Fibroblast of lung (primary cell): ENCODE measurements at regions not wholly inside any gene's neighbourhood (a gene's known extent, or its start where the extent isn't known, plus 50 kb on each side); places are given as distances from the start of the nearest gene placed in this dataset.

Source experiments
- DNase-seq, 2 donors: peaks; one replicate each; pipeline versions ENCODE4 v3.0.0 to v3.0.0-alpha.2; 2010; ENCODE audit warnings: low read depth in 2 of 2
- H2AFZ ChIP-seq: 2 replicates; pipeline ENCODE4 v1.5.1; 2012; ENCODE audit warnings: low read length, control low read depth, inconsistent platforms
- H3K27ac ChIP-seq: 2 replicates; pipeline ENCODE4 v1.5.1; 2011; ENCODE audit warnings: low read length, control low read depth; ENCODE audit not compliant: insufficient read depth
- H3K27me3 ChIP-seq: 2 replicates; pipeline ENCODE4 v1.5.1; 2011; ENCODE audit warnings: mild to moderate bottlenecking, low read length; ENCODE audit not compliant: control insufficient read depth, insufficient read depth
- H3K36me3 ChIP-seq: 2 replicates; pipeline ENCODE4 v1.5.1; 2011; ENCODE audit warnings: low read length; ENCODE audit not compliant: control insufficient read depth, insufficient read depth
- H3K4me1 ChIP-seq: 2 replicates; pipeline ENCODE4 v1.5.1; 2011; ENCODE audit warnings: low read length; ENCODE audit not compliant: control insufficient read depth, insufficient read depth; ENCODE audit errors: extremely low read depth
- H3K4me2 ChIP-seq: 2 replicates; pipeline ENCODE4 v1.5.1; 2011; ENCODE audit warnings: low read length, control low read depth; ENCODE audit not compliant: insufficient read depth; ENCODE audit errors: extremely low read depth
- H3K4me3 ChIP-seq, 4 experiments: fragments of 200-600 bp in 1 of 4; sonication (generic) in 1 of 4; replicated peaks in 1 of 4; 2 replicates each; pipeline ENCODE4 v1.5.1; 2011 to 2016; ENCODE audit warnings: low read length in 4 of 4, low read depth in 3 of 4, mild to moderate bottlenecking in 3 of 4, control low read depth in 2 of 4, inconsistent platforms in 1 of 4, mixed read lengths in 1 of 4; ENCODE audit not compliant: insufficient read depth in 1 of 4; ENCODE audit errors: control extremely low read depth in 1 of 4
- H3K79me2 ChIP-seq: 2 replicates; pipeline ENCODE4 v1.5.1; 2012; ENCODE audit warnings: mild to moderate bottlenecking, low read length, inconsistent platforms; ENCODE audit not compliant: control insufficient read depth, insufficient read depth
- H3K9ac ChIP-seq: 2 replicates; pipeline ENCODE4 v1.5.1; 2011; ENCODE audit warnings: mild to moderate bottlenecking, low read length, control low read depth; ENCODE audit not compliant: insufficient read depth
- H3K9me3 ChIP-seq: 2 replicates; pipeline ENCODE4 v1.5.1; 2012; ENCODE audit warnings: low read depth, low read length; ENCODE audit not compliant: control insufficient read depth, insufficient read depth
- H4K20me1 ChIP-seq: 2 replicates; pipeline ENCODE4 v1.5.1; 2011; ENCODE audit warnings: low read length; ENCODE audit not compliant: control insufficient read depth, insufficient read depth; ENCODE audit errors: extremely low read depth
- EZH2 ChIP-seq: IDR thresholded peaks from 2 replicates; pipeline ENCODE4 v1.5.1; 2012; ENCODE audit warnings: low read length, control low read depth, mild to moderate bottlenecking; ENCODE audit errors: missing control alignments
- TF ChIP-seq, protein P1 (sequence below), 2 donors: IDR thresholded peaks in 1 of 2; conservative IDR thresholded peaks in 1 of 2; 1 replicate in 1 of 2; 2 replicates in 1 of 2; pipeline ENCODE4 v1.5.1; 2011 to 2012; ENCODE audit warnings: low read length in 2 of 2, control low read depth in 1 of 2, inconsistent platforms in 1 of 2, low read depth in 1 of 2, mild to moderate bottlenecking in 1 of 2

DNA sequence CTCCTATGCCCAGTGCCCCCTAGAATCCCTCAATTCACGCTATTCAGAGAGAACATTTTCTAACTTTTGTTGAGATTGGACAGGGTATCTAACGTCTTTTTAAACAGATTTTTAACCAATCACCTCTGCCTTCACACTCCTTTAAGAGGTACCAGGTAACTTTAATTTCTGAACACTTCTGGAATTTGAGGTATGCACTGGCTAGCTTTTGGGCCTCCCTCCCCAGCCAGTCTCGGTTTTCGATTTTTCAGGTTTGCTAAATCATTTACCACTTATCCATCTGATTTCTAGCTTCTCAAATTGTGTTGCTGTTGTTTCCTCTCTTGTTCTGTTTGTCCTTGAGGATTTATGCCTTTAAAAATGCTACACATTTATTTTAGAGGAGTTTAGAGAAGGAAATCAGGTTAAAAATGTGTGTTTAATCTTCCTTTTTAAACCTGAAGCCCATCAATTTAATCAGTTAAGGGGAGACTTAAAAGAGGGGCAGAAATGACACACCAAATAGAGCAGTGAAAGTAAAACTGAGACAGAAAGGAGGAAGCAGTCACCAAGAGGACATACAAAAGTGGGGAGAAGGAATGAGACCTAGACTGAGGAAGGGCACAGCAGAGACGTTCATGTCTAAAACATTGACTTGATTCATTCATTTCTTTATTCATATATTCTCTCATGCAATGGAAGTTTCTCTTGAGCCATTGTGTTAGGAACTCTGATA is 139.6 kb upstream of the HTR2A start:
- Histone ChIP-seq H3K9me3 (no peaks in the 10 kb centered on the region), H4K20me1 (no peaks in the 10 kb centered on the region), H3K27me3 (no peaks in the 10 kb centered on the region), H2AFZ (no peak overlapping the region), H3K9ac (no peak overlapping the region), H3K4me1 (no peaks in the 10 kb centered on the region), H3K27ac (no peak overlapping the region), H3K36me3 (no peaks in the 10 kb centered on the region), H3K4me2 (no peak overlapping the region), H3K79me2 (no peaks in the 10 kb centered on the region), H3K4me3 (no peak overlapping the region)
- TF ChIP-seq, protein P1, sequence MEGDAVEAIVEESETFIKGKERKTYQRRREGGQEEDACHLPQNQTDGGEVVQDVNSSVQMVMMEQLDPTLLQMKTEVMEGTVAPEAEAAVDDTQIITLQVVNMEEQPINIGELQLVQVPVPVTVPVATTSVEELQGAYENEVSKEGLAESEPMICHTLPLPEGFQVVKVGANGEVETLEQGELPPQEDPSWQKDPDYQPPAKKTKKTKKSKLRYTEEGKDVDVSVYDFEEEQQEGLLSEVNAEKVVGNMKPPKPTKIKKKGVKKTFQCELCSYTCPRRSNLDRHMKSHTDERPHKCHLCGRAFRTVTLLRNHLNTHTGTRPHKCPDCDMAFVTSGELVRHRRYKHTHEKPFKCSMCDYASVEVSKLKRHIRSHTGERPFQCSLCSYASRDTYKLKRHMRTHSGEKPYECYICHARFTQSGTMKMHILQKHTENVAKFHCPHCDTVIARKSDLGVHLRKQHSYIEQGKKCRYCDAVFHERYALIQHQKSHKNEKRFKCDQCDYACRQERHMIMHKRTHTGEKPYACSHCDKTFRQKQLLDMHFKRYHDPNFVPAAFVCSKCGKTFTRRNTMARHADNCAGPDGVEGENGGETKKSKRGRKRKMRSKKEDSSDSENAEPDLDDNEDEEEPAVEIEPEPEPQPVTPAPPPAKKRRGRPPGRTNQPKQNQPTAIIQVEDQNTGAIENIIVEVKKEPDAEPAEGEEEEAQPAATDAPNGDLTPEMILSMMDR (conservative IDR thresholded peaks at IDR 0.05 in 1 of 2, IDR thresholded peaks at IDR 0.05 in 1 of 2; ENCODE audit: low read depth in 1 of 2, low read length in 2 of 2), result no peak
- no peak for TF ChIP-seq EZH2
- no peak for DNase-seq

DNA sequence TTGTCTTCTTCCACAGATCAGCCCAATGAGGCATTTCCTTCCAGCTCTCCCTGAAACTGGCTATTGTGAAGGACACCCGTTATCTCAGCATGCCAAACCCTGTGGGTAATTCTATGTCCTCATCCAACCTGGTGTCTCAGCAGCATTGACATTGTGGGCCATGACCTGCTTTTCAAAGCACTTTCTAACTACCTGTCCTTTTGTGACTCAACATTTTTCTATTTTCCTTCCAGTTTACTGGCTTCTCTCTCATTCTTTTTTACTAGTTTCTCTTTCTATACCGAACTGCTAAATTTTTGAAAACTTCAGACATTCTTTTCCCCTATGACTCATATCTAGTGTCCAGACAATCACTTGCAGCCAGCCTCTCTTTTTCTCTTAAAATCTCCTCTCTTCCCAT is 136.4 kb upstream of the HTR2A start:
- H3K79me2 ChIP-seq, result no peaks in the 10 kb centered on the region
- H3K27me3 ChIP-seq, result no peaks in the 10 kb centered on the region

DNA sequence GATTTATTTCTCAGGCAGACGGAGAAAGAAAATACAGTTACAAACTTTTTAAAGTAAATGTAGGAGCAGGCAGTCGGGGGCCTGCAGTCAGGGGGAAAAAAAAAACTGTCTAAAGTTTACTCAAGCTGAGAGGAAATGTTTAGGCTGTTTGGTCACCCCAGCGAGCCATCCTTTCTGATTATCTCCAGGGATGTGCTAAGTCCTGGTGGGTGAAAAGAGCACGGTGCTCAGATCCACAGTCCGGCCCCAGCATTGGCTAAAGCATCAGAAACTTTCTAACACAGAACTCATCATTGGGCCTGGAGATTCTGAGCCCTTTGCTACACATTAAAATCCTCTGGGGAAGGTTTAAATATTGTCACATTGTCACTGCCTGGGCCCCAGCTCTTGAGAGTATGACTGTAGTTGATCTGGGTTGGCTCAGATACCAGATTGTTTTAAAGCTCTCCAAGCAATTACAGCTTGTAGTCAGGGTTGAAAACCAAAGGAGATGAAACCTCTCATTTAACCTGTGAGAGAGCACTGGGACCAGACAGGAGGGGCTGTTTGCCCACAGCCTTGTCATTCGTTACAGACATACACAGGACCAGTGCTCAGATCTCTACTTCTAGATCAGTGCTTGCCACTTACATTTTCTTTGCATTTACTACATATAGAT is 131.1 kb upstream of the HTR2A start:
- no peak for DNase-seq
- H3K4me3 ChIP-seq, result no peak overlapping the region
- H3K27ac ChIP-seq, result no peak overlapping the region
- no peaks in the 10 kb centered on the region for H3K4me1 ChIP-seq
- H2AFZ ChIP-seq, result no peak overlapping the region
- no peaks in the 10 kb centered on the region for H3K79me2 ChIP-seq
- no peaks in the 10 kb centered on the region for H3K9me3 ChIP-seq
- H3K9ac ChIP-seq, result no peak overlapping the region
- no peaks in the 10 kb centered on the region for H3K36me3 ChIP-seq
- no peaks in the 10 kb centered on the region for H4K20me1 ChIP-seq
- no peaks in the 10 kb centered on the region for H3K27me3 ChIP-seq
- TF ChIP-seq, protein P1 (conservative IDR thresholded peaks at IDR 0.05 in 1 of 2, IDR thresholded peaks at IDR 0.05 in 1 of 2; ENCODE audit: low read depth in 1 of 2, low read length in 2 of 2), result no peak
- TF ChIP-seq EZH2, result no peak
- H3K4me2 ChIP-seq, result no peak overlapping the region

More for the DNA sequence above, 136.4 kb upstream of the HTR2A start:
- no peaks in the 10 kb centered on the region for H4K20me1 ChIP-seq
- TF ChIP-seq, protein P1 (conservative IDR thresholded peaks at IDR 0.05 in 1 of 2, IDR thresholded peaks at IDR 0.05 in 1 of 2; ENCODE audit: low read depth in 1 of 2, low read length in 2 of 2), result no peak
- no peak for TF ChIP-seq EZH2
- H3K4me1 ChIP-seq, result no peaks in the 10 kb centered on the region
- H3K27ac ChIP-seq, result no peak overlapping the region
- H3K9ac ChIP-seq, result no peak overlapping the region
- H3K4me2 ChIP-seq, result peak overlapping the region; percentile 73
- H3K36me3 ChIP-seq, result no peaks in the 10 kb centered on the region
- peak overlapping the region; percentile 61 for H2AFZ ChIP-seq
- peak; percentile 51 to 81 for DNase-seq
- peak overlapping the region; percentile 19 to 55 (median 38) for H3K4me3 ChIP-seq
- H3K9me3 ChIP-seq, result no peaks in the 10 kb centered on the region
